Endodermal cell (in vitro differentiated cells): ENCODE measurements at regions not wholly inside any gene's neighbourhood (a gene's known extent, or its start where the extent isn't known, plus 50 kb on each side); places are given as distances from the start of the nearest gene placed in this dataset.
"Not testable (repeated sequence)": the region's sequence is repeated elsewhere in the genome, so short reads cannot be mapped to it uniquely, and the experiment has no call there.

Experiments
- DNase-seq: peaks from one replicate; pipeline ENCODE4 v3.0.0-alpha.2; 2017
- H3K27ac ChIP-seq: 2 replicates; pipeline ENCODE4 v1.5.1; 2013; ENCODE audit warnings: mild to moderate bottlenecking, low read depth, low read length, moderate library complexity
- H3K27me3 ChIP-seq: 2 replicates; pipeline ENCODE4 v1.6.1; 2013; ENCODE audit warnings: mild to moderate bottlenecking, low read length, moderate library complexity; ENCODE audit not compliant: insufficient read depth, control insufficient read depth, poor library complexity, severe bottlenecking
- H3K36me3 ChIP-seq: 2 replicates; pipeline ENCODE4 v1.7.0; 2013; ENCODE audit warnings: mild to moderate bottlenecking, low read length, moderate library complexity; ENCODE audit not compliant: control insufficient read depth, insufficient read depth
- H3K4me1 ChIP-seq: one replicate; pipeline ENCODE4 v1.7.0; 2013; ENCODE audit warnings: low read length; ENCODE audit not compliant: control insufficient read depth, insufficient read depth
- H3K4me3 ChIP-seq: 2 replicates; pipeline ENCODE4 v1.5.1; 2013; ENCODE audit warnings: mild to moderate bottlenecking, low read length, moderate library complexity
- H3K9ac ChIP-seq: 2 replicates; pipeline ENCODE4 v1.6.1; 2013; ENCODE audit warnings: mild to moderate bottlenecking, low read length, moderate library complexity; ENCODE audit not compliant: poor library complexity, severe bottlenecking; ENCODE audit errors: extremely low read depth
- H3K9me3 ChIP-seq: 2 replicates; pipeline ENCODE4 v1.6.1; 2013; ENCODE audit warnings: mild to moderate bottlenecking, low read length, moderate library complexity; ENCODE audit not compliant: control insufficient read depth
- H3K27ac Mint-ChIP-seq: 2 replicates; pipeline ENCODE4 v1.8.0; 2020; ENCODE audit warnings: mixed read lengths
- H3K27me3 Mint-ChIP-seq: 2 replicates; pipeline ENCODE4 v1.8.0; 2021; ENCODE audit warnings: mild to moderate bottlenecking, mixed read lengths; ENCODE audit not compliant: insufficient read depth
- H3K36me3 Mint-ChIP-seq: 2 replicates; pipeline ENCODE4 v1.8.0; 2020; ENCODE audit warnings: low read depth, mixed read lengths
- H3K4me1 Mint-ChIP-seq: 2 replicates; pipeline ENCODE4 v1.8.0; 2020; ENCODE audit warnings: mixed read lengths
- H3K4me3 Mint-ChIP-seq: 2 replicates; pipeline ENCODE4 v1.8.0; 2020; ENCODE audit warnings: mild to moderate bottlenecking, moderate library complexity, mixed read lengths
- H3K9me3 Mint-ChIP-seq: 2 replicates; pipeline ENCODE4 v1.8.0; 2020; ENCODE audit warnings: mild to moderate bottlenecking, mixed read lengths
- WGBS, 2 experiments: methylation state at CpG; one replicate each; pipeline versions ENCODE4 v1.1.5 to v1.1.7; 2013; ENCODE audit warnings: missing lambda C conversion rate in 2 of 2, mixed read lengths in 1 of 2; ENCODE audit not compliant: insufficient coverage in 1 of 2, insufficient read length in 1 of 2; 5-methylcytosine and 5-hydroxymethylcytosine counted together
- TF ChIP-seq, protein P1 (sequence below): fragments of 200-600 bp; sonication (generic); conservative IDR thresholded peaks from 2 replicates; pipeline ENCODE4 v1.5.0; 2021; ENCODE audit warnings: antibody characterized with exemption, mild to moderate bottlenecking

DNA sequence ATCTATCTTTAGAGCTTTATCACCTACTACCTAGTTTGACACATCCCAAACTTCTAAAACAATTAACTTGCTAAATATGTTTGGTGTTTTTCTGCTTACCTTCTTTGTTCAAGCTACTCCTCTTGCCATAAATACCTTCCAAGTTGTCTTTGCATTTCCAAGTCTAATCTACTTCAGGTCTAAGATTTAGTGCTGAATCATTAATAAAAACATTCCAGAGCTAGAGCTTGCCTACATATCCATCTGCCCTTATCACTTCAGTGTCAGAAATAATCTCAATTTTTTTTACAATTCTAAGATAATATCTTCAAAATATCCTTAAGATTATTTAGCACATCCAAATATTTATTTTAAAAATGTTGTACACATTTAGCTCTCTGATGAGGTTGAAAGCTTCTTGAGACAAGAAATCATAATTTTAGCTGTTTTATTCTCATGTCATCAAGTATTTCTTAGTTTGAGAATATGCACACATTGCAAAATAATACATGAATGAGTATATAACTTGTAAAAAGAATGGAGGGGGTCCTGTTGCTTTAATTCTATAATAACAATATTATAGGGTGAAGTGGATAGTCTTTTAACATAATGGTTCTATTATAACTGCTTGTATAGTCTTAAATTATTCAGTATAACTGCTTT lies 466.3 kb downstream of the SEMA3D start:
- no peak overlapping the region for H3K27ac ChIP-seq
- H3K36me3 Mint-ChIP-seq: no peaks in the 10 kb centered on the region

DNA sequence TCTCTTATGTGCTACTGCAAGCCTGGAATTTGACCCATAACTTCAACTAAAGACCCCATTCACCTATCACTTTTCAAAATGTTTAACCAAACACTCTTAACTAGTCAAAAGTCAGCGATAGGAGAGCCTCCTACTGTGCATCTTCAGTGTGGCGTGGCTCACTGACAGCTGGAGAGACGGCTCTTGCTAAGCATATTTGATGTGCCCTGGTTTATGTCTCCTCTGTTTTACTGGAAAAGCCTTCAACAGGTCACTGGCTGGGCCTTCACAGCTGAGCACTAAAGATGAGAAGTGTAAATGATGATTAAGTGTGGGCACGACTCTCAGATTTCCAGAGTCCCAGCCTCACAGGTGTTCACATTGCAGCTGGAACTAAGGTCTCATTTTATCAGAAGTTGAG lies 472.1 kb downstream of the SEMA3D start:
- WGBS, 2 experiments: 54 to 61% methylated on average over 4 of the region's 4 CpGs
- H3K9me3 Mint-ChIP-seq: no peaks in the 10 kb centered on the region
- H3K27ac ChIP-seq: no peak overlapping the region

More for the DNA sequence above, 466.3 kb downstream of the SEMA3D start:
- Histone ChIP-seq H3K9ac (no peak overlapping the region), H3K36me3 (no peaks in the 10 kb centered on the region), H3K4me1 (no peaks in the 10 kb centered on the region), H3K9me3 (peaks cover 4% of the 10 kb centered on the region), H3K4me3 (no peak overlapping the region), H3K27me3 (peaks cover 9% of the 10 kb centered on the region)
- H3K27me3 Mint-ChIP-seq: no peaks in the 10 kb centered on the region
- DNase-seq: no peak
- TF ChIP-seq, protein P1, sequence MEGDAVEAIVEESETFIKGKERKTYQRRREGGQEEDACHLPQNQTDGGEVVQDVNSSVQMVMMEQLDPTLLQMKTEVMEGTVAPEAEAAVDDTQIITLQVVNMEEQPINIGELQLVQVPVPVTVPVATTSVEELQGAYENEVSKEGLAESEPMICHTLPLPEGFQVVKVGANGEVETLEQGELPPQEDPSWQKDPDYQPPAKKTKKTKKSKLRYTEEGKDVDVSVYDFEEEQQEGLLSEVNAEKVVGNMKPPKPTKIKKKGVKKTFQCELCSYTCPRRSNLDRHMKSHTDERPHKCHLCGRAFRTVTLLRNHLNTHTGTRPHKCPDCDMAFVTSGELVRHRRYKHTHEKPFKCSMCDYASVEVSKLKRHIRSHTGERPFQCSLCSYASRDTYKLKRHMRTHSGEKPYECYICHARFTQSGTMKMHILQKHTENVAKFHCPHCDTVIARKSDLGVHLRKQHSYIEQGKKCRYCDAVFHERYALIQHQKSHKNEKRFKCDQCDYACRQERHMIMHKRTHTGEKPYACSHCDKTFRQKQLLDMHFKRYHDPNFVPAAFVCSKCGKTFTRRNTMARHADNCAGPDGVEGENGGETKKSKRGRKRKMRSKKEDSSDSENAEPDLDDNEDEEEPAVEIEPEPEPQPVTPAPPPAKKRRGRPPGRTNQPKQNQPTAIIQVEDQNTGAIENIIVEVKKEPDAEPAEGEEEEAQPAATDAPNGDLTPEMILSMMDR: no peak
- H3K9me3 Mint-ChIP-seq: peaks cover under 1% of the 10 kb centered on the region
- no peak overlapping the region for H3K27ac Mint-ChIP-seq
- H3K4me3 Mint-ChIP-seq: no peak overlapping the region
- peaks cover 3% of the 10 kb centered on the region for H3K4me1 Mint-ChIP-seq

DNA sequence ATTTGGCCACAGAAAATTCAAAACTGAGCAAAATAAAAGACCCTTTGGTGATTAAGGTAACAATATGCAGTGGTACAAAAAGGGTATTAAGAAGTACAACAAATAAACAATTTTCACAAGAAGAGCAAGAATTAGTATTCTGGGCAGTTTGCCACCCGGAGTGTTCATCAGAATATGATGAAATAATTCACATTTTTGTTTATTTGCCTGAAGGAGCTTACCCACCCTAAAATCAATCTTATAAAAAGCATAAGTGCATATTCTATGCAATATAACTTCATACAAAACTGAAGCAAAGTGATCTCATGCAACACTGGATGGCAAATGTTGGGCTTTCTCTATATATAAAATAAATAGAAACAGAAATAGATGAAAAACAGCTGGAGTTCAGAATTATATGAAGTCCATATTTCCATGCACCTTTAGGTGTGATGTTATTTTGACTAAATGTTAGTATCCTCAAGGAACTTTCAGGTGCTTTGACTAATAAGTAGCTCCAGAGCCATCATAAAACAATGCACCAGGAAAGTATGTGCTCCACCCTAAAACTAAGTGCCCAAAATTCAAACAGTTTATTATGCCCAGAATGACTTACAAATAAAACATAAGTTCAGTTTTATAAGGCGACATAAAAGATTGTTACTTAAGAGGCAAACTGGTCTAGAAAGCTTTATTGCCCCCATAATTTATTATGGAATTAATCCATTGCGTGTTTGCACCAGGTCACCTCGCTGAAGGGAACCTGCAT lies 474.3 kb downstream of the SEMA3D start:
- peaks cover 7% of the 10 kb centered on the region for H3K4me1 Mint-ChIP-seq
- 94 to 100% methylated on average over 3 to 4 of the region's 4 CpGs for WGBS, 2 experiments
- TF ChIP-seq, protein P1: no peak

More for the DNA sequence above, 472.1 kb downstream of the SEMA3D start:
- no peak overlapping the region for H3K4me3 Mint-ChIP-seq
- peaks cover 7% of the 10 kb centered on the region for H3K4me1 Mint-ChIP-seq
- no peaks in the 10 kb centered on the region for H3K36me3 ChIP-seq
- DNase-seq: no peak
- TF ChIP-seq, protein P1: no peak
- H3K27me3 ChIP-seq: peaks cover 33% of the 10 kb centered on the region
- peaks cover 5% of the 10 kb centered on the region for H3K4me1 ChIP-seq
- H3K36me3 Mint-ChIP-seq: no peaks in the 10 kb centered on the region
- no peak overlapping the region for H3K9ac ChIP-seq
- H3K27me3 Mint-ChIP-seq: peaks cover 5% of the 10 kb centered on the region
- H3K9me3 ChIP-seq: no peaks in the 10 kb centered on the region
- H3K27ac Mint-ChIP-seq: no peak overlapping the region
- H3K4me3 ChIP-seq: no peak overlapping the region

DNA sequence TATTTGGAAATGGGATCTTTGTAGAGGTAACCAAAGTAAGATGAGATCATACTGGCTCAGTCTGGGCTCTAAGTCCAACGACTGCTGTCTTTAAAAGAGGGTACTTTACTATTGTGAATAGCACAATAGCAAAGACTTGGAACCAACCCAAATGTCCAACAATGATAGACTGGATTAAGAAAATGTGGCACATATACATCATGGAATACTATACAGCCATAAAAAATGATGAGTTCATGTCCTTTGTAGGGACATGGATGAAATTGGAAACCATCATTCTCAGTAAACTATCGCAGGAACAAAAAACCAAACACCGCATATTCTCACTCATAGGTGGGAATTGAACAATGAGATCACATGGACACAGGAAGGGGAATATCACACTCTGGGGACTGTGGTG lies 476.3 kb downstream of the SEMA3D start:
- not testable (repeated sequence) for H3K9me3 ChIP-seq, H3K36me3 ChIP-seq, DNase-seq, H3K36me3 Mint-ChIP-seq, H3K4me3 ChIP-seq, H3K27me3 Mint-ChIP-seq, H3K27ac Mint-ChIP-seq, H3K4me1 ChIP-seq, H3K9me3 Mint-ChIP-seq, H3K4me3 Mint-ChIP-seq, H3K27ac ChIP-seq, H3K4me1 Mint-ChIP-seq, H3K9ac ChIP-seq
- WGBS, 2 experiments: 100% methylated on average over 1 of the region's 3 CpGs
- peaks cover 23% of the 10 kb centered on the region for H3K27me3 ChIP-seq

More for the DNA sequence above, 474.3 kb downstream of the SEMA3D start:
- Mint-ChIP-seq H3K9me3 (no peaks in the 10 kb centered on the region), H3K4me3 (no peak overlapping the region), H3K36me3 (no peaks in the 10 kb centered on the region), H3K27me3 (peaks cover 5% of the 10 kb centered on the region), H3K27ac (no peak overlapping the region)
- H3K36me3 ChIP-seq: no peaks in the 10 kb centered on the region
- DNase-seq: no peak
- H3K9ac ChIP-seq: no peak overlapping the region
- peaks cover 33% of the 10 kb centered on the region for H3K27me3 ChIP-seq
- no peak overlapping the region for H3K27ac ChIP-seq
- no peaks in the 10 kb centered on the region for H3K9me3 ChIP-seq
- H3K4me1 ChIP-seq: peaks cover 5% of the 10 kb centered on the region
- no peak overlapping the region for H3K4me3 ChIP-seq
